Ishikawa (cell line): ENCODE measurements at regions not wholly inside any gene's neighbourhood (a gene's known extent, or its start where the extent isn't known, plus 50 kb on each side); places are given as distances from the start of the nearest gene placed in this dataset.
A peak's percentile ranks its signal among the peaks of the same experiment; 100 is the strongest.

ENCODE experiments used
- CEBPB ChIP-seq: IDR thresholded peaks from 2 replicates; pipeline ENCODE4 v1.6.1; 2012
- EGR1 ChIP-seq: IDR thresholded peaks from 2 replicates; pipeline ENCODE4 v1.6.1; 2012
- EP300 ChIP-seq: IDR thresholded peaks from 2 replicates; pipeline ENCODE4 v1.6.1; 2012; ENCODE audit warnings: borderline replicate concordance
- NFIC ChIP-seq: IDR thresholded peaks from 2 replicates; pipeline ENCODE4 v1.6.1; 2012
- RAD21 ChIP-seq: IDR thresholded peaks from 2 replicates; pipeline ENCODE4 v1.6.1; 2012; ENCODE audit warnings: low read depth
- TAF1 ChIP-seq: IDR thresholded peaks from 2 replicates; pipeline ENCODE4 v1.6.1; 2012; ENCODE audit warnings: low read depth, mild to moderate bottlenecking
- YY1 ChIP-seq: IDR thresholded peaks from 2 replicates; pipeline ENCODE4 v1.6.1; 2012; ENCODE audit warnings: low read depth
- TF ChIP-seq, protein P1 (sequence below): IDR thresholded peaks from 2 replicates; pipeline ENCODE4 v1.6.1; 2012; ENCODE audit warnings: low read depth, mild to moderate bottlenecking
- TF ChIP-seq, protein P2 (sequence below): IDR thresholded peaks from 2 replicates; pipeline ENCODE4 v1.6.1; 2012
- TF ChIP-seq, protein P3 (sequence below): IDR thresholded peaks from 2 replicates; pipeline ENCODE4 v1.6.1; 2012

- TF ChIP-seq CEBPB = no peak
- TF ChIP-seq, protein P1, sequence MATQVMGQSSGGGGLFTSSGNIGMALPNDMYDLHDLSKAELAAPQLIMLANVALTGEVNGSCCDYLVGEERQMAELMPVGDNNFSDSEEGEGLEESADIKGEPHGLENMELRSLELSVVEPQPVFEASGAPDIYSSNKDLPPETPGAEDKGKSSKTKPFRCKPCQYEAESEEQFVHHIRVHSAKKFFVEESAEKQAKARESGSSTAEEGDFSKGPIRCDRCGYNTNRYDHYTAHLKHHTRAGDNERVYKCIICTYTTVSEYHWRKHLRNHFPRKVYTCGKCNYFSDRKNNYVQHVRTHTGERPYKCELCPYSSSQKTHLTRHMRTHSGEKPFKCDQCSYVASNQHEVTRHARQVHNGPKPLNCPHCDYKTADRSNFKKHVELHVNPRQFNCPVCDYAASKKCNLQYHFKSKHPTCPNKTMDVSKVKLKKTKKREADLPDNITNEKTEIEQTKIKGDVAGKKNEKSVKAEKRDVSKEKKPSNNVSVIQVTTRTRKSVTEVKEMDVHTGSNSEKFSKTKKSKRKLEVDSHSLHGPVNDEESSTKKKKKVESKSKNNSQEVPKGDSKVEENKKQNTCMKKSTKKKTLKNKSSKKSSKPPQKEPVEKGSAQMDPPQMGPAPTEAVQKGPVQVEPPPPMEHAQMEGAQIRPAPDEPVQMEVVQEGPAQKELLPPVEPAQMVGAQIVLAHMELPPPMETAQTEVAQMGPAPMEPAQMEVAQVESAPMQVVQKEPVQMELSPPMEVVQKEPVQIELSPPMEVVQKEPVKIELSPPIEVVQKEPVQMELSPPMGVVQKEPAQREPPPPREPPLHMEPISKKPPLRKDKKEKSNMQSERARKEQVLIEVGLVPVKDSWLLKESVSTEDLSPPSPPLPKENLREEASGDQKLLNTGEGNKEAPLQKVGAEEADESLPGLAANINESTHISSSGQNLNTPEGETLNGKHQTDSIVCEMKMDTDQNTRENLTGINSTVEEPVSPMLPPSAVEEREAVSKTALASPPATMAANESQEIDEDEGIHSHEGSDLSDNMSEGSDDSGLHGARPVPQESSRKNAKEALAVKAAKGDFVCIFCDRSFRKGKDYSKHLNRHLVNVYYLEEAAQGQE = no peak
- TF ChIP-seq NFIC = no peak
- peak; percentile 80 for TF ChIP-seq EP300
- no peak for TF ChIP-seq YY1
- TF ChIP-seq RAD21 = no peak
- no peak for TF ChIP-seq TAF1
- TF ChIP-seq, protein P2, sequence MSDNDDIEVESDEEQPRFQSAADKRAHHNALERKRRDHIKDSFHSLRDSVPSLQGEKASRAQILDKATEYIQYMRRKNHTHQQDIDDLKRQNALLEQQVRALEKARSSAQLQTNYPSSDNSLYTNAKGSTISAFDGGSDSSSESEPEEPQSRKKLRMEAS = peak; percentile 52; the same call in 1 of the 2 replicates
- TF ChIP-seq EGR1 = no peak
- TF ChIP-seq, protein P3, sequence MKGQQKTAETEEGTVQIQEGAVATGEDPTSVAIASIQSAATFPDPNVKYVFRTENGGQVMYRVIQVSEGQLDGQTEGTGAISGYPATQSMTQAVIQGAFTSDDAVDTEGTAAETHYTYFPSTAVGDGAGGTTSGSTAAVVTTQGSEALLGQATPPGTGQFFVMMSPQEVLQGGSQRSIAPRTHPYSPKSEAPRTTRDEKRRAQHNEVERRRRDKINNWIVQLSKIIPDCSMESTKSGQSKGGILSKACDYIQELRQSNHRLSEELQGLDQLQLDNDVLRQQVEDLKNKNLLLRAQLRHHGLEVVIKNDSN = no peak
These were observed 443.2 kb upstream of the SEMA3A start for GRCh38 chr7:84637568-84638338.
